Thymus (tissue), 11 donors: ENCODE measurements at regions not wholly inside any gene's neighbourhood (a gene's known extent, or its start where the extent isn't known, plus 50 kb on each side); places are given as distances from the start of the nearest gene placed in this dataset.
A peak's percentile ranks its signal among the peaks of the same experiment; 100 is the strongest.
"Not testable (repeated sequence)": the region's sequence is repeated elsewhere in the genome, so short reads cannot be mapped to it uniquely, and the experiment has no call there.

Experiments
- DNase-seq, 9 donors: peaks; one replicate each; pipeline ENCODE4 v3.0.0-alpha.2; 2013; ENCODE audit warnings: low spot score in 9 of 9, low read depth in 6 of 9, missing footprints in 1 of 9
- H3K27ac ChIP-seq, 2 donors: one replicate each; pipeline ENCODE4 v1.5.1; 2013; ENCODE audit warnings: control low read depth in 1 of 2, low read depth in 1 of 2, low read length in 1 of 2, mild to moderate bottlenecking in 1 of 2, moderate library complexity in 1 of 2
- H3K27me3 ChIP-seq, 2 donors: one replicate each; pipeline ENCODE4 v1.5.1; 2013; ENCODE audit warnings: low read length in 1 of 2; ENCODE audit not compliant: control insufficient read depth in 2 of 2, insufficient read depth in 1 of 2
- H3K36me3 ChIP-seq, 2 donors: one replicate each; pipeline ENCODE4 v1.5.1; 2013; ENCODE audit warnings: low read length in 1 of 2, mild to moderate bottlenecking in 1 of 2, moderate library complexity in 1 of 2; ENCODE audit not compliant: control insufficient read depth in 2 of 2, insufficient read depth in 2 of 2
- H3K4me1 ChIP-seq, 2 donors: one replicate each; pipeline ENCODE4 v1.5.1; 2013; ENCODE audit warnings: low read length in 2 of 2; ENCODE audit not compliant: control insufficient read depth in 2 of 2, insufficient read depth in 2 of 2
- H3K4me3 ChIP-seq, 2 donors: one replicate each; pipeline ENCODE4 v1.5.1; 2013; ENCODE audit warnings: low read length in 2 of 2, control low read depth in 1 of 2, mild to moderate bottlenecking in 1 of 2
- H3K9me3 ChIP-seq, 2 donors: one replicate each; pipeline ENCODE4 v1.5.1; 2013; ENCODE audit warnings: low read length in 1 of 2, mild to moderate bottlenecking in 1 of 2; ENCODE audit not compliant: control insufficient read depth in 2 of 2, insufficient read depth in 1 of 2
- whole genome bisulfite sequencing: extraction: QIAGEN DNeasy Blood & Tissue Kit; methylation state at CpG from one replicate; pipeline ENCODE4 v1.1.7; 2013; 5-methylcytosine and 5-hydroxymethylcytosine counted together
- donor health status: healthy.

DNA sequence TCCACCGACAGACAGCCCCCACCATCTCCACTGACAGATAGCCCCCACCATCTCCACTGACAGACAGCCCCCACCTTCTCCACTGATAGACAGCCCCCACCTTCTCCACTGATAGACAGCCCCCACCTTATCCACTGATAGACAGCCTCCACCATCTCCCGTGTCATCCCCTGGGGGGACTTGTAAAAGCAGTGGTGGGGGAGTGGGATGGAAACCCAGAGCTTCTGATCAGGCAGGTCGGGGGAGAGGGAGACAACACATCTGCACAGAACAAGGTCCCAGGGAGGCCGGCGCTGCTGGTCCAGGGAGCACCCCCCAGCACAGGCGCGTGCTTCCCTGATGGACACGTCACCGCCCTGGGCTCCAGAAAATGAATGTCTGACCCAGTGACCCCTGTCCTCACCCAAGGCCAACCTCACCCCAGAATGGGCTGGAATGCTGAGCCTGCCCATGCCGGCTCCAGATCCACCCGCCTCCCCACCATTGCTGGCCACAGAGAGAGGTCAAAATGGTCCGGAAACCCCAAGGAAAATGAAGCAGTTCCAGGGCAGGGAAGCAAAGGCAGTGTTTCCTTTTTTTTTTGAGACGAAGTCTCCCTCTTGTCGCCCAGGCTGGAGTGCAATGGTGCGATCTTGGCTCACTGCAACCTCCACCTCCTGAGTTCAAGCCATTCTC is 91.6 kb upstream of the METTL9 start:
- Histone ChIP-seq H3K36me3 (peaks cover 9 to 14% of the 10 kb centered on the region in 2 donors), H3K4me1 (peaks cover 8 to 33% of the 10 kb centered on the region in 2 donors), H3K4me3 (peak overlapping the region; percentile 42 to 43), H3K27ac (peak overlapping the region; percentile 96 to 97)
- not testable (repeated sequence) for H3K9me3 ChIP-seq, DNase-seq, H3K27me3 ChIP-seq
- WGBS: 86% methylated on average over 15 of the region's 15 CpGs

GRCh38 chr16:21508661-21509436 is 90.5 kb upstream of the METTL9 start:
- WGBS: 92% methylated on average over 17 of the region's 17 CpGs
- H3K4me1 ChIP-seq: peaks cover 8 to 34% of the 10 kb centered on the region in 2 donors
- not testable (repeated sequence) for DNase-seq, H3K4me3 ChIP-seq, H3K9me3 ChIP-seq, H3K27me3 ChIP-seq
- H3K36me3 ChIP-seq: peaks cover 7 to 14% of the 10 kb centered on the region in 2 donors
- peak overlapping the region in 1 of 2 donors; percentile 29 for H3K27ac ChIP-seq

DNA sequence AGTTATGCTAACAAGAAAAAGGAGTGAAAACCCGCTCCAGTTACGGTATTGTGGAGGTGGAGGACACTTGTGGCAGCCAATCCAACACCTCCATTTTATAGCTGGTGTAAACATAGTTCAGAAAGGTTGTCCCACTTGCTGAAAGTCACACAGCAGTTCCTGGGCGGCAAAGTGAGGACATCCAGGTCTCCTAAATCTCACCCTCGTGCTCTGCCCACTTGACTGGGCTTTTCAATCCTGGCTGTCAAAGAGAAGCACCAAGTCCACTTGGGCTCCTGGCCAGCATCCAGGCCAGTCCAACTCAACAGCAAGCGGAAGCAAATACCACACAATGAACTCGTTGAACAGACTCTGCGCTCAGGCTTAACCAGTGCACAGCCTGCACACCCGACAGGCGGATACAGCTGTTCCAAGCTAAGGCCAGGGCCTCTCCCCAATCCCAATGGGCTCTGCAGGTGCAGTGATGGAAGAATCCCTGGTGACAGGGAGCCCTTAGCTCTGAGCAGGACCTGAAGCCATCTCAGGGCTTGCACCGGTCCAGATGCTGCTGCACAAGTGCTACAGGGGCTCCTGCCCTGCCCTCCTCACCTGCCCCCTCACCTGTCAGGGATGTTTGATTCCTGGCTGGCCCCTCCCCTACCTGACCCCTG is 89.8 kb upstream of the METTL9 start:
- H3K4me3 ChIP-seq, H3K27me3 ChIP-seq, DNase-seq, H3K27ac ChIP-seq, H3K9me3 ChIP-seq: not testable (repeated sequence)
- WGBS: 94% methylated on average over 10 of the region's 10 CpGs
- H3K4me1 ChIP-seq: peaks cover 8 to 39% of the 10 kb centered on the region in 2 donors
- H3K36me3 ChIP-seq: peaks cover 7 to 14% of the 10 kb centered on the region in 2 donors

- H3K4me1 ChIP-seq: peaks cover 8 to 39% of the 10 kb centered on the region in 2 donors
- H3K27ac ChIP-seq, DNase-seq: not testable (repeated sequence)
Observed at GRCh38 chr16:21510869-21511255, 88.5 kb upstream of the METTL9 start.

GRCh38 chr16:21511315-21512210 is 87.8 kb upstream of the METTL9 start:
- H3K9me3 ChIP-seq, DNase-seq, H3K27me3 ChIP-seq, H3K27ac ChIP-seq, H3K4me3 ChIP-seq: not testable (repeated sequence)
- WGBS: 76% methylated on average over 29 of the region's 29 CpGs
- H3K36me3 ChIP-seq: peaks cover 7 to 14% of the 10 kb centered on the region in 2 donors
- peaks cover 8 to 34% of the 10 kb centered on the region in 2 donors for H3K4me1 ChIP-seq

More at GRCh38 chr16:21510869-21511255, 88.5 kb upstream of the METTL9 start:
- WGBS: 95% methylated on average over 4 of the region's 4 CpGs
- H3K27me3 ChIP-seq, H3K4me3 ChIP-seq, H3K9me3 ChIP-seq: not testable (repeated sequence)
- H3K36me3 ChIP-seq: peaks cover 7 to 14% of the 10 kb centered on the region in 2 donors

- not testable (repeated sequence) for H3K9me3 ChIP-seq, H3K27me3 ChIP-seq, DNase-seq, H3K27ac ChIP-seq, H3K4me3 ChIP-seq
- H3K4me1 ChIP-seq: peaks cover 1 to 28% of the 10 kb centered on the region in 2 donors
- H3K36me3 ChIP-seq: peaks cover 7 to 14% of the 10 kb centered on the region in 2 donors
- 93% methylated on average over 20 of the region's 20 CpGs for WGBS
Observed at GRCh38 chr16:21512280-21513192, 86.8 kb upstream of the METTL9 start.

DNA sequence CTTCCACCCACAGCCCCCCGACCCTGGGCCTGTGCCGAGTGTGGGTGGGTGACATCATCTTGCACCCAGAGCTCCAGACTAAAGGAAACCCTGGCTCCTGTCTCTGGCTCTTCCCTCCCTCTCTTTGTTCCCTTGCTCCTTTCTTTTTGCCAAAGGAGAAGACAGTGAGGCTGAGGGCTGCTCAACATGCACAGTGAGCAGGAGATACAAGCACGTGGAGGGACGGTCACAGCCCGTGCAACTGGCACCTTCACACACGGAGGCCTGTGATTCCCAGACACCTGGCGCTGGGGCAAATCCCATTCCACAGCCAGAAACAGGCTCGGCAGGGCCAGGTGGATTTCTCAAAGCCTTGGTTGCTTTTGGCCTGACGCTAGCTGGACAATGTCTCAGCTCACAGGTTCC is 86.0 kb upstream of the METTL9 start:
- Histone ChIP-seq H3K36me3 (peaks cover 7 to 14% of the 10 kb centered on the region in 2 donors), H3K4me1 (peaks cover 6 to 27% of the 10 kb centered on the region in 2 donors)
- H3K4me3 ChIP-seq, H3K27ac ChIP-seq, DNase-seq, H3K9me3 ChIP-seq, H3K27me3 ChIP-seq: not testable (repeated sequence)
- WGBS: 95% methylated on average over 9 of the region's 9 CpGs
